PC-3 (cell line): ENCODE measurements at regions not wholly inside any gene's neighbourhood (a gene's known extent, or its start where the extent isn't known, plus 50 kb on each side); places are given as distances from the start of the nearest gene placed in this dataset.

ENCODE experiments used
- CTCF ChIP-seq: fragments of 300-600 bp; sonication (generic); conservative IDR thresholded peaks from 2 replicates; pipeline ENCODE4 v1.5.1; 2017; ENCODE audit warnings: antibody characterized with exemption, low read depth, mild to moderate bottlenecking, low read length
- EZH2 ChIP-seq: fragments of 300-600 bp; sonication (generic); IDR thresholded peaks from one replicate; pipeline ENCODE4 v1.6.1; 2017; ENCODE audit warnings: antibody characterized with exemption, mild to moderate bottlenecking, low read length; ENCODE audit not compliant: unreplicated experiment
- EZH2phosphoT487 ChIP-seq: fragments of 300-600 bp; sonication (generic); IDR thresholded peaks from 2 replicates; pipeline ENCODE4 v1.6.1; 2018; ENCODE audit warnings: mild to moderate bottlenecking, antibody characterized with exemption, low read length, borderline replicate concordance

- TF ChIP-seq CTCF (no peak), EZH2 (no peak), EZH2phosphoT487 (no peak)
Measured at GRCh38 chr7:131231381-131232220, 96.1 kb upstream of the MKLN1 start.
